ENCODE measurements at regions not wholly inside any gene's neighbourhood (a gene's known extent, or its start where the extent isn't known, plus 50 kb on each side); places are given as distances from the start of the nearest gene placed in this dataset.

DNA sequence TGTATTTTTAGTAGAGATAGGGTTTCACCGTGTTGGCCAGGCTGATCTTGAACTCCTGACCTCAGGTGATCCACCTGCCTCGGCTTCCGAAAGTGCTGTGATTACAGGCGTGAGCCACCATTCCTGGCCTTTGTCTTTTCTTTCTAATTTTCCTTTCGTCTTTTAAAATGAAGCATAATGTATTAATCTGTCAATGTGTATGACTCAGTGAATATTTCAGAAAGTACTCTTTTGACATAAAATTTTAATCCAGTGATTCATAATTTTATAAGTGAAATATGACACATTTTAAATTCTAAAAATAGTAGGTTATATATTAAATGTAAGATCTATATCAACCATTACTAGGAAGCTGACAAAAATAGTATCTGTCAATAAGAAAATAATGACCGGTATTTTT lies 1059.0 kb upstream of the PRMT6 start:
- DNase-seq (no peak), FAIRE-seq (no peak), ATAC-seq (no peak)
- intact Hi-C loops (cut with DNase I) = no loop called here
- Histone ChIP-seq H3K36me3 (no peaks in the 10 kb centered on the region), H3K9me3 (no peaks in the 10 kb centered on the region), H3K27ac (no peak overlapping the region), H3K4me3 (no peak overlapping the region), H3K27me3 (no peaks in the 10 kb centered on the region), H3K4me1 (no peaks in the 10 kb centered on the region)
- TF ChIP-seq, protein P1, sequence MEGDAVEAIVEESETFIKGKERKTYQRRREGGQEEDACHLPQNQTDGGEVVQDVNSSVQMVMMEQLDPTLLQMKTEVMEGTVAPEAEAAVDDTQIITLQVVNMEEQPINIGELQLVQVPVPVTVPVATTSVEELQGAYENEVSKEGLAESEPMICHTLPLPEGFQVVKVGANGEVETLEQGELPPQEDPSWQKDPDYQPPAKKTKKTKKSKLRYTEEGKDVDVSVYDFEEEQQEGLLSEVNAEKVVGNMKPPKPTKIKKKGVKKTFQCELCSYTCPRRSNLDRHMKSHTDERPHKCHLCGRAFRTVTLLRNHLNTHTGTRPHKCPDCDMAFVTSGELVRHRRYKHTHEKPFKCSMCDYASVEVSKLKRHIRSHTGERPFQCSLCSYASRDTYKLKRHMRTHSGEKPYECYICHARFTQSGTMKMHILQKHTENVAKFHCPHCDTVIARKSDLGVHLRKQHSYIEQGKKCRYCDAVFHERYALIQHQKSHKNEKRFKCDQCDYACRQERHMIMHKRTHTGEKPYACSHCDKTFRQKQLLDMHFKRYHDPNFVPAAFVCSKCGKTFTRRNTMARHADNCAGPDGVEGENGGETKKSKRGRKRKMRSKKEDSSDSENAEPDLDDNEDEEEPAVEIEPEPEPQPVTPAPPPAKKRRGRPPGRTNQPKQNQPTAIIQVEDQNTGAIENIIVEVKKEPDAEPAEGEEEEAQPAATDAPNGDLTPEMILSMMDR (IDR thresholded peaks at IDR 0.05) = no peak
- 59 to 74% methylated on average over 6 of the region's 6 CpGs for WGBS, 2 donors

DNA sequence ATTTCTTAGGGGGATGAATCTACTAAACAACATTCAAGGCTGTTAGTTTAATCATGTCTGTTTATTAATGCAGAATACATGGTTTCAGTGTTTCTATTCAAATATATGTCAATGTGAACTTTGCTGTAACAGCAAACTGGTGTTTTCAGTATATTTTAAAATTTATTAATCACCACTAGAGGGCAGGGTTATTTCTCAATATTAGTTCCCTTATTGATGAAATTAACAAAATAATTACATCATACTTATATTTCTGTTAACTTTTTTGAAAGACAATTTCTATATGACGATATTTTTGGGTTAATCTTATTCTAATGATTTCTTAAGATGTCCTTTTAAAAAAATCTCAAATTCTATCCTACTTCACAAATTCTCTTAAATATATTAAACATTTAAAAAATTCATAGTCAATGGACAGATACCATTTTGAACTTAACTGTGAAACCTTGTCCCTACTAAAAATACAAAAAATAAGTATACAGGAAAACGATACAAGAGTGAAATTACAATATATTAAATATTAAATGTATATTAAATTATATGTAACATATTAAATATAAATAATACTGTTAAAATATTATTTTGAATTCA lies 1034.1 kb upstream of the PRMT6 start:
- DNase-seq = no peak
- WGBS, 2 donors = 4 to 12% methylated on average over 2 of the region's 2 CpGs
- peak; percentile 80 for FAIRE-seq

DNA sequence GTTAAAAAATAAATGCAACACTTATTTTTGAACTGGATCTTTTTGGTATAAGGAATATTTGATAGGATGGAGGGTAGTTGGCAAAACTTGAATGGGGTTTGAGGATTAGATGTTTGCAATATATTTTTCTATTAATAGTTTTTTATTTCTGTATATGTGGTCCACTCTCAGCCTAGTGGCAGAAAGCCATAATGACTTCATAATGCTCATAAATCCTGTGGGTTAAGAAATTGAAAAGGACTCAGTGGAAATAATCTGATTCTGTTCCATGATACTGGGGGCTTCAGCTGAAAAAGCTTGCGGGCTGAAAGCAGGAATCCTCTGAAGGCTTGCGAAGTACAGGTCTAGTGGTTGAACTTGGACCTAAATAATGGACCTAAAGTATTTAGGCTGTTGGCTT lies 1028.6 kb upstream of the PRMT6 start:
- WGBS, 2 donors = 76 to 88% methylated on average over 2 of the region's 2 CpGs
- Histone ChIP-seq H3K27ac (no peak overlapping the region), H3K27me3 (no peaks in the 10 kb centered on the region), H3K9me3 (no peaks in the 10 kb centered on the region), H3K4me1 (no peaks in the 10 kb centered on the region), H3K36me3 (no peaks in the 10 kb centered on the region), H3K4me3 (no peak overlapping the region)
- TF ChIP-seq, protein P1 (IDR thresholded peaks at IDR 0.05) = no peak
- no peak for FAIRE-seq
- intact Hi-C loops (cut with DNase I) = no loop called here
- DNase-seq = no peak
- ATAC-seq = no peak

More for the DNA sequence above, 1034.1 kb upstream of the PRMT6 start:
- no peak for ATAC-seq
- H3K27ac ChIP-seq = no peak overlapping the region
- no peaks in the 10 kb centered on the region for H3K4me1 ChIP-seq
- no peaks in the 10 kb centered on the region for H3K36me3 ChIP-seq
- H3K4me3 ChIP-seq = no peak overlapping the region
- no peaks in the 10 kb centered on the region for H3K27me3 ChIP-seq
- no peaks in the 10 kb centered on the region for H3K9me3 ChIP-seq
- intact Hi-C loops (cut with DNase I) = no loop called here
- TF ChIP-seq, protein P1 (IDR thresholded peaks at IDR 0.05) = peak in 3 of 4 donors; percentile 7 to 24 (median 21)

DNA sequence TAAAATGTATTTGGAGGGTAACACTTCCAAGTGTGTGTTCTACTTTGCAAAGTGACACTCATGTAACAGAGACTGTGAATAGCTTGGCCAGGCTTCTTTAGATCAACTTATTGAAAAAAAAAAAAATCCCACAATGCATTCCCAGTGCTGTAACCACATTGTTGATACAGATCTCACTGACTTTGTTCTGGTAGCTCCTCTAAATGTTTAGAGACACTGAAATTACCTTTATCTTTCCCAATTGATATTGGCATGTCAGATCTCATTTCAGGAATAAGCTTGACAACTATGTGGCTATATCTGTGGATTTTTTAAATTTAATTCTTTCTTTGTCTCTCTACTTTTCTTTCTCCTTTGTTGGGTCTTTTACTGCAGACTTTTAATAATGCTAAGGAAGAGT lies 1018.9 kb upstream of the PRMT6 start:
- ATAC-seq = no peak
- H3K4me3 ChIP-seq = no peak overlapping the region
- TF ChIP-seq, protein P1 (IDR thresholded peaks at IDR 0.05) = no peak
- no peaks in the 10 kb centered on the region for H3K9me3 ChIP-seq
- H3K27me3 ChIP-seq = no peaks in the 10 kb centered on the region
- intact Hi-C loops (cut with DNase I) = no loop called here
- H3K36me3 ChIP-seq = no peaks in the 10 kb centered on the region
- no peak overlapping the region for H3K27ac ChIP-seq
- no peak for DNase-seq
- H3K4me1 ChIP-seq = no peaks in the 10 kb centered on the region
- no peak for FAIRE-seq

DNA sequence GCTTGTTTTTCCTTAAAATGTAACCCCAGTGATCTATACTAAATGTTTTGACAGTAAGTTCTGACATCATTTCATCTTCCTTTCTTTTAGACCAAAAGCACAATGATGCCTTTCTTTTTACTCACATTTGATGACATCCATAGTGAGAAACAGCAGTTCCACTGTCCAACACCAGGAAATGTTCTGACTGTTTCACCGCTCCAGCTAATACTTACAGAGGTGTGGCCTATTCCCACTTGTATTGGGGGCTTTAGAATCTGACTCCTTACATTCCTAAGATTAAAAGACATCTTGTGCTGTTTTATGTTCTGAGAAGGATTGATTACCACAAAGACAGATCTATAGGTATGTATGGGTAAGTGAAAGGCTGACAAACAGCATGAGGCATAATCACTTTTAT lies 1018.2 kb upstream of the PRMT6 start:
- no peak overlapping the region for H3K4me3 ChIP-seq
- TF ChIP-seq, protein P1 (IDR thresholded peaks at IDR 0.05) = no peak
- no peaks in the 10 kb centered on the region for H3K36me3 ChIP-seq
- H3K4me1 ChIP-seq = no peaks in the 10 kb centered on the region
- ATAC-seq (no peak), DNase-seq (no peak), FAIRE-seq (no peak)
- WGBS, 2 donors = 64 to 72% methylated on average over 1 of the region's 1 CpG
- no peak overlapping the region for H3K27ac ChIP-seq
- no peaks in the 10 kb centered on the region for H3K9me3 ChIP-seq
- no peaks in the 10 kb centered on the region for H3K27me3 ChIP-seq
- intact Hi-C loops (cut with DNase I) = no loop called here

All from pancreas (tissue), 10 donors.